ENCODE measurements at regions not wholly inside any gene's neighbourhood (a gene's known extent, or its start where the extent isn't known, plus 50 kb on each side); places are given as distances from the start of the nearest gene placed in this dataset.

DNA sequence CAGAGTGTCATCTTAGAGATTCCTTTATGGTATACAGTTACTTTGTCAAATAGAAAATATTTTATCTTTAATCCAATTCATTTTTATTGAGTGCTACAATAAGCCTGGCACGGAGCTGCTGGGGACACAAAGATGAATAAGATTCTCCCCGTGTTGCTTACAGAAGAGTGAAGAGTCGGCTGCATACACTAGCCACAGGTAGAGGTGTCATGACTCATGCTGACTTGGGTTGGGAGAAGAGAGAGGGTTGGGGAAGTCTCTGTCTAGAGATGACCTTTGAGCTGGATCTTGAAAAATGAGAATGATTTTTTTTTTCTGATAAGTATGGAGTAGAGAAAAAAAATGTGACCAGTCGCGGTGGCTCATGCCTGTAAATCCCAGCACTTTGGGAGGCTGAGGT is 289.9 kb upstream of the CELF2 start:
- H3K4me1 ChIP-seq (ENCODE audit: low read depth): peaks cover 7% of the 10 kb centered on the region
- no peaks in the 10 kb centered on the region for H3K9me3 ChIP-seq (ENCODE audit: low read depth)
- TF ChIP-seq, protein P1, sequence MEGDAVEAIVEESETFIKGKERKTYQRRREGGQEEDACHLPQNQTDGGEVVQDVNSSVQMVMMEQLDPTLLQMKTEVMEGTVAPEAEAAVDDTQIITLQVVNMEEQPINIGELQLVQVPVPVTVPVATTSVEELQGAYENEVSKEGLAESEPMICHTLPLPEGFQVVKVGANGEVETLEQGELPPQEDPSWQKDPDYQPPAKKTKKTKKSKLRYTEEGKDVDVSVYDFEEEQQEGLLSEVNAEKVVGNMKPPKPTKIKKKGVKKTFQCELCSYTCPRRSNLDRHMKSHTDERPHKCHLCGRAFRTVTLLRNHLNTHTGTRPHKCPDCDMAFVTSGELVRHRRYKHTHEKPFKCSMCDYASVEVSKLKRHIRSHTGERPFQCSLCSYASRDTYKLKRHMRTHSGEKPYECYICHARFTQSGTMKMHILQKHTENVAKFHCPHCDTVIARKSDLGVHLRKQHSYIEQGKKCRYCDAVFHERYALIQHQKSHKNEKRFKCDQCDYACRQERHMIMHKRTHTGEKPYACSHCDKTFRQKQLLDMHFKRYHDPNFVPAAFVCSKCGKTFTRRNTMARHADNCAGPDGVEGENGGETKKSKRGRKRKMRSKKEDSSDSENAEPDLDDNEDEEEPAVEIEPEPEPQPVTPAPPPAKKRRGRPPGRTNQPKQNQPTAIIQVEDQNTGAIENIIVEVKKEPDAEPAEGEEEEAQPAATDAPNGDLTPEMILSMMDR (IDR thresholded peaks at IDR 0.05; ENCODE audit: low read depth, low read length): no peak

DNA sequence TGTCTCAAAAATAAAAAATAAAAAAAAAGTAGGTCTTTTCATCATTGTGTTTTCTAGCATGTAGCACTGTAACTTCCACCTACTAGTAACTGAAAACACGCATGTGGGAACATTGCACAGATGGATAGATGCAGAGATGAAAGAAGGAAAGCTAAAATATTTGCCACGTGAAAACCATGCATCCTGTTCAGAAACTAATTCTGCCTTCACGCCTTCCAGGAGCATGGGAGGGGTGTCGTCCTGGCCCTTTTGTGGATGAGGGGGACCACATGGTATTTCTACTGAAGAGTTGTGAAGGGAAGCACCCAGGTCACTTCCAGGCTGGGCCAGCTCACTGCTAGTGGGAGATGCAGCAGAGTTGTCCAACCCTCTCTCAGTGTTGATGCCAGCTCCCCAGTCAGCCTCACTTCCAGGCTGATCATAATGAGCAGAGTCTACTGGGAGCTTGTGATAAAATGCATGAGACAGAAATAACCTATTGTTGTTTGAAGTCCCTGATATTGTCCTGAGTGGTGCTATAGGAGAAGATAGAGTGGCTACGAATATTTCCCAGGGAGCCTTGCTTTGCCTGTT is 287.1 kb upstream of the CELF2 start:
- Histone ChIP-seq H3K27ac (no peak overlapping the region), H3K4me3 (no peak overlapping the region), H3K9me3 (ENCODE audit: low read depth) (no peaks in the 10 kb centered on the region), H3K4me1 (ENCODE audit: low read depth) (peaks cover 7% of the 10 kb centered on the region), H3K27me3 (no peaks in the 10 kb centered on the region), H3K36me3 (no peaks in the 10 kb centered on the region)
- DNase-seq (ENCODE audit: low read depth in 1 of 2, low spot score in 1 of 2): no peak
- TF ChIP-seq, protein P1 (IDR thresholded peaks at IDR 0.05; ENCODE audit: low read depth, low read length): no peak

More for the DNA sequence above, 289.9 kb upstream of the CELF2 start:
- no peak overlapping the region for H3K27ac ChIP-seq
- H3K4me3 ChIP-seq: no peak overlapping the region
- no peak for DNase-seq (ENCODE audit: low read depth in 1 of 2, low spot score in 1 of 2)
- no peaks in the 10 kb centered on the region for H3K27me3 ChIP-seq
- no peaks in the 10 kb centered on the region for H3K36me3 ChIP-seq

DNA sequence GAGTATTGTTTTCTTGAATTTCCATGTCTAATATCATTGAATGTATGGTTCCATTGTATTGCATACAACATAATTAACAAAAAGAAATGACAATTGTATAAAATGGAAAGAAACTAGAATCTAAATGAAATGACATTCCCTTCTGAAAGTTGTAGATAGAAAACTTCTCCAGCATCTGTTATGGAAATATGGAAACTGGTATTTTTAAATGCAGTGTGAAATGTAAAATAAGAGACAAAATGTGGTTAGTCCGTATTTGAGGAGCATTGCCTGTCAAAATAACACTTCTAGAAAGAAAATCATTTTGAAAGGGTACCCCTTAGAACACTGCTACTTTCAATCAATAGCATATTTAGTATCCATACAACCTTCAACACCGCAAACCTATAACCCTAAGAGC is 286.3 kb upstream of the CELF2 start:
- TF ChIP-seq, protein P1 (IDR thresholded peaks at IDR 0.05; ENCODE audit: low read depth, low read length): no peak
- no peak overlapping the region for H3K27ac ChIP-seq
- no peak overlapping the region for H3K4me3 ChIP-seq
- peaks cover 7% of the 10 kb centered on the region for H3K4me1 ChIP-seq (ENCODE audit: low read depth)
- H3K36me3 ChIP-seq: no peaks in the 10 kb centered on the region
- DNase-seq (ENCODE audit: low read depth in 1 of 2, low spot score in 1 of 2): no peak
- no peaks in the 10 kb centered on the region for H3K27me3 ChIP-seq
- H3K9me3 ChIP-seq (ENCODE audit: low read depth): no peaks in the 10 kb centered on the region

DNA sequence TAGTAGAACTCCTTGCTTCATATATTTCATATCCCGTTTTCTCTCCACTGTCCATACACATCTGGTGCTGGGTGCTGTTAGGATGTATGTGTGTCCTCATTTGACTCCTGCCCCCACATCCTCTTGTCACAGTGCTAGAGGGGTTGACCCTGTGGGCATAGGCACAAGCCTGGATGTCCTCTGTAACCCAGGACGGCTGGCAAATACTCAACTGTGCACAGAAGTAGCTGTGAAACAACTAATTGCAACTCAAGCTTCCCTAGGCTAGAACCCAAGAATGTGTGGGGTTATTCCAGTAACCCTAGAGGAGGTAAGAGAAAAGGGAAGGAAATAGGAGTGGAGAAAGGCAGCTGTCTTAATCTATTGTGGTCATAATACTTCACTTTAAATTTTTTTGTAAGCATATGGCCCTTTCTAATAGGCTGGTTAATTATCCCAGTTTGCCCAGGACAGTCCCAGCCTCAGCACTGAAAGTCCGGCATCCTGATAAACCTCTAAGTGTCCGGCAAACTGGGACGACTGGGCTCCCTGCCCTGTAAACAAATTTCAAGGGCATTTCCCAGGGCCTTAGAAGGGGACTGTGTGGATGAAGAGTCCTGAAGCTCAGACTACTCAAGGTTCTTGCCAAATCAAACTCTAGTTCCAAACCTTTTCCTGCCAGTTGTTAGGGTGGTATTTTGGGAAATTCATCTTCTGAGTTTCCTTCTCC is 283.2 kb upstream of the CELF2 start:
- H3K4me3 ChIP-seq: no peak overlapping the region
- no peaks in the 10 kb centered on the region for H3K9me3 ChIP-seq (ENCODE audit: low read depth)
- H3K27ac ChIP-seq: no peak overlapping the region
- DNase-seq (ENCODE audit: low read depth in 1 of 2, low spot score in 1 of 2): no peak
- TF ChIP-seq, protein P1 (IDR thresholded peaks at IDR 0.05; ENCODE audit: low read depth, low read length): no peak
- H3K36me3 ChIP-seq: no peaks in the 10 kb centered on the region
- no peaks in the 10 kb centered on the region for H3K27me3 ChIP-seq
- H3K4me1 ChIP-seq (ENCODE audit: low read depth): no peaks in the 10 kb centered on the region

DNA sequence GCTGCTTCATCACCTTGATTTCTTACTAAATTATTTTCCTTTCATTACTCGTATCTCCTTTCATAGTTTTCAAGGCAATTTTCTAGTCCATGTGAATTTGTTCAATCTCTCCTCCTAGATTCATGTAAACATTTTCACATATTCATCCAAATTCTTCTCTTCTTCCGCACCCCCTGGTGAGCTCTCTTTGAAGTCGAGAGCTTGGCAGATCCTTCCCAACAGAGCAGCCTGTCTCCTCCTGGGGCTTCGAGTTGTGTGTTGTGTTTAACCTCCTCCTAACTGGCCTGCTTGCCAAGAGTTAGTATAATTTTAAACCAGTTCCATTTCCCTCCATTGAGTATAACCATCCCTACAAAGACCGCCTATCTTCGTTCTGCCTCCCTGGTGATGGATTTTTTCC is 272.4 kb upstream of the CELF2 start:
- Histone ChIP-seq H3K9me3 (ENCODE audit: low read depth) (no peaks in the 10 kb centered on the region), H3K36me3 (no peaks in the 10 kb centered on the region), H3K27me3 (no peaks in the 10 kb centered on the region), H3K27ac (no peak overlapping the region), H3K4me1 (ENCODE audit: low read depth) (no peaks in the 10 kb centered on the region), H3K4me3 (no peak overlapping the region)
- TF ChIP-seq, protein P1 (IDR thresholded peaks at IDR 0.05; ENCODE audit: low read depth, low read length): no peak
- no peak for DNase-seq (ENCODE audit: low read depth in 1 of 2, low spot score in 1 of 2)
